SK-N-MC (cell line): ENCODE measurements at regions not wholly inside any gene's neighbourhood (a gene's known extent, or its start where the extent isn't known, plus 50 kb on each side); places are given as distances from the start of the nearest gene placed in this dataset.
"Not testable (repeated sequence)": the region's sequence is repeated elsewhere in the genome, so short reads cannot be mapped to it uniquely, and the experiment has no call there.

Source experiments
- FOXP2 ChIP-seq: optimal IDR thresholded peaks from 2 replicates; pipeline ENCODE3; 2011; ENCODE audit warnings: mild to moderate bottlenecking, moderate library complexity; ENCODE audit not compliant: insufficient read depth; ENCODE audit errors: extremely low read length, control extremely low read depth
- POLR2AphosphoS5 ChIP-seq: IDR thresholded peaks from 2 replicates; pipeline ENCODE4 v1.6.1; 2012; ENCODE audit warnings: mild to moderate bottlenecking, low read depth, low read length, borderline replicate concordance

DNA sequence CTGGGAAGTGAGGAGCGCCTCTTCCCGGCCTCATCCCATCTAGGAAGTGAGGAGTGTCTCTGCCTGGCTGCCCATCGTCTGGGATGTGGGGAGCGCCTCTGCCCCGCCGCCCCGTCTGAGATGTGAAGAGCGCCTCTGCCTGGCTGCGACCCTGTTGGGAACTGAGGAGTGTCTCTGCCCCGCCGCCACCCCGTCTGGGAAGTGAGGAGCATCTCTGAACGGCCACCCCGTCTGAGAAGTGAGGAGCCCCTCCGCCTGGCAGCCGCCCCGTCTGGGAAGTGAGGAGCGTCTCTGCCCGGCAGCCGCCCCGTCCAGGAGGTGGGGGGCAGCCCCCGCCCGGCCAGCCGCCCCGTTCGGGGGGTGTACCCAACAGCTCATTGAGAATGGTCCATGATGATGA lies 1341.2 kb downstream of the KHDRBS2 start:
- not testable (repeated sequence) for TF ChIP-seq POLR2AphosphoS5, FOXP2
